ENCODE measurements at regions not wholly inside any gene's neighbourhood (a gene's known extent, or its start where the extent isn't known, plus 50 kb on each side); places are given as distances from the start of the nearest gene placed in this dataset.

GRCh38 chr11:11137339-11137738, 215.7 kb downstream of the CSNK2A3 start:
- DNase-seq (ENCODE audit: low read depth) = no peak

GRCh38 chr11:11135820-11136476, 217.1 kb downstream of the CSNK2A3 start:
- DNase-seq (ENCODE audit: low read depth) = no peak

- DNase-seq (ENCODE audit: low read depth) = no peak
Measured at GRCh38 chr11:11129118-11129517, 223.9 kb downstream of the CSNK2A3 start.

- no peak for DNase-seq (ENCODE audit: low read depth)
Measured at GRCh38 chr11:11125618-11126017, 227.4 kb downstream of the CSNK2A3 start.

GRCh38 chr11:11122749-11123148, 230.3 kb downstream of the CSNK2A3 start:
- DNase-seq (ENCODE audit: low read depth) = no peak

GRCh38 chr11:11119917-11120316, 233.1 kb downstream of the CSNK2A3 start:
- no peak for DNase-seq (ENCODE audit: low read depth)

- DNase-seq (ENCODE audit: low read depth) = no peak
Measured at GRCh38 chr11:11117730-11118129, 235.3 kb downstream of the CSNK2A3 start.

- DNase-seq (ENCODE audit: low read depth) = no peak
Measured at GRCh38 chr11:11115475-11115874, 237.6 kb downstream of the CSNK2A3 start.

GRCh38 chr11:11113626-11114025, 239.4 kb downstream of the CSNK2A3 start:
- no peak for DNase-seq (ENCODE audit: low read depth)

- no peak for DNase-seq (ENCODE audit: low read depth)
Measured at GRCh38 chr11:11108026-11108425, 245.0 kb downstream of the CSNK2A3 start.

GRCh38 chr11:11107076-11107723, 245.8 kb downstream of the CSNK2A3 start:
- no peak for DNase-seq (ENCODE audit: low read depth)

GRCh38 chr11:11105361-11105760, 247.5 kb upstream of the ZBED5 start:
- no peak for DNase-seq (ENCODE audit: low read depth)

GRCh38 chr11:11095831-11096723, 238.2 kb upstream of the ZBED5 start:
- no peak for DNase-seq (ENCODE audit: low read depth)

GRCh38 chr11:11090495-11090894, 232.6 kb upstream of the ZBED5 start:
- DNase-seq (ENCODE audit: low read depth) = no peak

- no peak for DNase-seq (ENCODE audit: low read depth)
Measured at GRCh38 chr11:11089805-11090204, 232.0 kb upstream of the ZBED5 start.

GRCh38 chr11:11086979-11087378, 229.1 kb upstream of the ZBED5 start:
- DNase-seq (ENCODE audit: low read depth) = no peak

GRCh38 chr11:11085580-11085979, 227.7 kb upstream of the ZBED5 start:
- no peak for DNase-seq (ENCODE audit: low read depth)

GRCh38 chr11:11084337-11084736, 226.5 kb upstream of the ZBED5 start:
- no peak for DNase-seq (ENCODE audit: low read depth)

GRCh38 chr11:11083441-11083840, 225.6 kb upstream of the ZBED5 start:
- DNase-seq (ENCODE audit: low read depth) = no peak

GRCh38 chr11:11082646-11083045, 224.8 kb upstream of the ZBED5 start:
- DNase-seq (ENCODE audit: low read depth) = no peak

- DNase-seq (ENCODE audit: low read depth) = no peak
Measured at GRCh38 chr11:11081776-11082175, 223.9 kb upstream of the ZBED5 start.

GRCh38 chr11:11081288-11081687, 223.4 kb upstream of the ZBED5 start:
- DNase-seq (ENCODE audit: low read depth) = no peak

Measured in stimulated activated CD8-positive, alpha-beta memory T cell treated with anti-CD3 and anti-CD28 coated beads, Interleukin-4, amount 100 ng/mL, for 24 hours (primary cell).